ENCODE measurements at regions not wholly inside any gene's neighbourhood (a gene's known extent, or its start where the extent isn't known, plus 50 kb on each side); places are given as distances from the start of the nearest gene placed in this dataset.

- no peaks in the 10 kb centered on the region for H3K9me2 ChIP-seq (replicated peaks; ENCODE audit: insufficient read depth, low read length)
- no peaks in the 10 kb centered on the region for H3F3A ChIP-seq (ENCODE audit: insufficient read depth)
- H3K27ac ChIP-seq (ENCODE audit: low read depth, low read length): no peak overlapping the region
- no peaks in the 10 kb centered on the region for H3K79me2 ChIP-seq (ENCODE audit: insufficient read depth, low read length)
- H3K9me3 ChIP-seq (ENCODE audit: insufficient read depth, low read length): no peaks in the 10 kb centered on the region
- no peak overlapping the region for H2AFZ ChIP-seq (ENCODE audit: low read depth, low read length, severe bottlenecking)
- no peak overlapping the region for H3K4me2 ChIP-seq (ENCODE audit: low read depth, low read length, poor library complexity, severe bottlenecking)
- no peaks in the 10 kb centered on the region for H4K20me1 ChIP-seq (ENCODE audit: low read depth, low read length)
- TF ChIP-seq EZH2phosphoT487 (conservative IDR thresholded peaks at IDR 0.05; ENCODE audit: low read length): no peak
- TF ChIP-seq, protein P1, sequence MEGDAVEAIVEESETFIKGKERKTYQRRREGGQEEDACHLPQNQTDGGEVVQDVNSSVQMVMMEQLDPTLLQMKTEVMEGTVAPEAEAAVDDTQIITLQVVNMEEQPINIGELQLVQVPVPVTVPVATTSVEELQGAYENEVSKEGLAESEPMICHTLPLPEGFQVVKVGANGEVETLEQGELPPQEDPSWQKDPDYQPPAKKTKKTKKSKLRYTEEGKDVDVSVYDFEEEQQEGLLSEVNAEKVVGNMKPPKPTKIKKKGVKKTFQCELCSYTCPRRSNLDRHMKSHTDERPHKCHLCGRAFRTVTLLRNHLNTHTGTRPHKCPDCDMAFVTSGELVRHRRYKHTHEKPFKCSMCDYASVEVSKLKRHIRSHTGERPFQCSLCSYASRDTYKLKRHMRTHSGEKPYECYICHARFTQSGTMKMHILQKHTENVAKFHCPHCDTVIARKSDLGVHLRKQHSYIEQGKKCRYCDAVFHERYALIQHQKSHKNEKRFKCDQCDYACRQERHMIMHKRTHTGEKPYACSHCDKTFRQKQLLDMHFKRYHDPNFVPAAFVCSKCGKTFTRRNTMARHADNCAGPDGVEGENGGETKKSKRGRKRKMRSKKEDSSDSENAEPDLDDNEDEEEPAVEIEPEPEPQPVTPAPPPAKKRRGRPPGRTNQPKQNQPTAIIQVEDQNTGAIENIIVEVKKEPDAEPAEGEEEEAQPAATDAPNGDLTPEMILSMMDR (IDR thresholded peaks at IDR 0.05; ENCODE audit: insufficient read depth, low read length, poor library complexity, severe bottlenecking): no peak
- no peaks in the 10 kb centered on the region for H3K36me3 ChIP-seq (ENCODE audit: low read length)
- H3K27me3 ChIP-seq (ENCODE audit: low read length): no peaks in the 10 kb centered on the region
- no peak overlapping the region for H3K4me3 ChIP-seq (ENCODE audit: insufficient read depth, low read length, poor library complexity, severe bottlenecking)
- no peak overlapping the region for H3K9ac ChIP-seq (ENCODE audit: low read length)
Measured at GRCh38 chr15:38186507-38186906, 66.1 kb upstream of the SPRED1 start.

- Histone ChIP-seq H2AFZ (ENCODE audit: low read depth, low read length, severe bottlenecking) (no peak overlapping the region), H3K9me2 (replicated peaks; ENCODE audit: insufficient read depth, low read length) (no peaks in the 10 kb centered on the region), H3K4me2 (ENCODE audit: low read depth, low read length, poor library complexity, severe bottlenecking) (no peak overlapping the region), H3K9ac (ENCODE audit: low read length) (no peak overlapping the region), H3K27ac (ENCODE audit: low read depth, low read length) (no peak overlapping the region), H3K9me3 (ENCODE audit: insufficient read depth, low read length) (no peaks in the 10 kb centered on the region), H3K4me3 (ENCODE audit: insufficient read depth, low read length, poor library complexity, severe bottlenecking) (no peak overlapping the region), H3F3A (ENCODE audit: insufficient read depth) (no peaks in the 10 kb centered on the region), H3K79me2 (ENCODE audit: insufficient read depth, low read length) (no peaks in the 10 kb centered on the region), H3K36me3 (ENCODE audit: low read length) (no peaks in the 10 kb centered on the region), H3K27me3 (ENCODE audit: low read length) (no peaks in the 10 kb centered on the region), H4K20me1 (ENCODE audit: low read depth, low read length) (no peaks in the 10 kb centered on the region)
- TF ChIP-seq, protein P1 (IDR thresholded peaks at IDR 0.05; ENCODE audit: insufficient read depth, low read length, poor library complexity, severe bottlenecking): no peak
- TF ChIP-seq EZH2phosphoT487 (conservative IDR thresholded peaks at IDR 0.05; ENCODE audit: low read length): no peak
Measured at GRCh38 chr15:38187630-38188313, 64.9 kb upstream of the SPRED1 start.

GRCh38 chr15:38189671-38190295 lies 62.9 kb upstream of the SPRED1 start:
- no peaks in the 10 kb centered on the region for H3K27me3 ChIP-seq (ENCODE audit: low read length)
- H3K9me2 ChIP-seq (replicated peaks; ENCODE audit: insufficient read depth, low read length): no peaks in the 10 kb centered on the region
- no peak overlapping the region for H3K9ac ChIP-seq (ENCODE audit: low read length)
- H3K4me2 ChIP-seq (ENCODE audit: low read depth, low read length, poor library complexity, severe bottlenecking): no peak overlapping the region
- H4K20me1 ChIP-seq (ENCODE audit: low read depth, low read length): no peaks in the 10 kb centered on the region
- TF ChIP-seq EZH2phosphoT487 (conservative IDR thresholded peaks at IDR 0.05; ENCODE audit: low read length): no peak
- TF ChIP-seq, protein P1 (IDR thresholded peaks at IDR 0.05; ENCODE audit: insufficient read depth, low read length, poor library complexity, severe bottlenecking): no peak
- H3F3A ChIP-seq (ENCODE audit: insufficient read depth): no peaks in the 10 kb centered on the region
- no peaks in the 10 kb centered on the region for H3K36me3 ChIP-seq (ENCODE audit: low read length)
- no peaks in the 10 kb centered on the region for H3K79me2 ChIP-seq (ENCODE audit: insufficient read depth, low read length)
- H2AFZ ChIP-seq (ENCODE audit: low read depth, low read length, severe bottlenecking): no peak overlapping the region
- no peaks in the 10 kb centered on the region for H3K9me3 ChIP-seq (ENCODE audit: insufficient read depth, low read length)
- H3K4me3 ChIP-seq (ENCODE audit: insufficient read depth, low read length, poor library complexity, severe bottlenecking): no peak overlapping the region
- H3K27ac ChIP-seq (ENCODE audit: low read depth, low read length): no peak overlapping the region
